EL (cell line): ENCODE measurements at regions not wholly inside any gene's neighbourhood (a gene's known extent, or its start where the extent isn't known, plus 50 kb on each side); places are given as distances from the start of the nearest gene placed in this dataset.

ENCODE experiments used
- DNase-seq: peaks from one replicate; pipeline ENCODE4 v3.0.0-alpha.2; 2016

- peak; percentile 53 for DNase-seq
Measured at GRCh38 chr5:158435161-158435616, 576.2 kb upstream of the CLINT1 start.

GRCh38 chr5:158434749-158435148, 575.8 kb upstream of the CLINT1 start:
- DNase-seq: no peak

GRCh38 chr5:158433634-158434033, 574.7 kb upstream of the CLINT1 start:
- no peak for DNase-seq

GRCh38 chr5:158431369-158432029, 572.6 kb upstream of the CLINT1 start:
- DNase-seq: no peak

- no peak for DNase-seq
Measured at GRCh38 chr5:158430798-158431167, 571.8 kb upstream of the CLINT1 start.

GRCh38 chr5:158430166-158430797, 571.3 kb upstream of the CLINT1 start:
- DNase-seq: peak; percentile 10

- DNase-seq: no peak
Measured at GRCh38 chr5:158429564-158429963, 570.6 kb upstream of the CLINT1 start.

GRCh38 chr5:158423623-158424200, 564.8 kb upstream of the CLINT1 start:
- peak; percentile 24 for DNase-seq

GRCh38 chr5:158422653-158423515, 563.9 kb upstream of the CLINT1 start:
- no peak for DNase-seq

- no peak for DNase-seq
Measured at GRCh38 chr5:158421319-158421718, 562.4 kb upstream of the CLINT1 start.

- no peak for DNase-seq
Measured at GRCh38 chr5:158419186-158419585, 560.2 kb upstream of the CLINT1 start.

GRCh38 chr5:158414780-158415179, 555.8 kb upstream of the CLINT1 start:
- DNase-seq: peak; percentile 89

GRCh38 chr5:158414333-158414762, 555.4 kb upstream of the CLINT1 start:
- no peak for DNase-seq

GRCh38 chr5:158413122-158413680, 554.3 kb upstream of the CLINT1 start:
- DNase-seq: no peak

- DNase-seq: no peak
Measured at GRCh38 chr5:158410976-158411375, 552.0 kb upstream of the CLINT1 start.

- DNase-seq: no peak
Measured at GRCh38 chr5:158409507-158409906, 550.6 kb upstream of the CLINT1 start.

GRCh38 chr5:158407824-158408195, 548.9 kb upstream of the CLINT1 start:
- DNase-seq: no peak

- DNase-seq: peak; percentile 70
Measured at GRCh38 chr5:158406884-158407823, 548.2 kb upstream of the CLINT1 start.

GRCh38 chr5:158398360-158399201, 539.6 kb upstream of the CLINT1 start:
- no peak for DNase-seq

GRCh38 chr5:158397278-158397677, 538.3 kb upstream of the CLINT1 start:
- DNase-seq: no peak

GRCh38 chr5:158394102-158394501, 535.2 kb upstream of the CLINT1 start:
- no peak for DNase-seq
